ENCODE measurements at regions not wholly inside any gene's neighbourhood (a gene's known extent, or its start where the extent isn't known, plus 50 kb on each side); places are given as distances from the start of the nearest gene placed in this dataset.

GRCh38 chr1:232690285-232690935, 60.5 kb upstream of the SIPA1L2 start (continued):
- no peak for TF ChIP-seq FOSL2 (IDR thresholded peaks at IDR 0.05; ENCODE audit: borderline replicate concordance, low read depth)
- TF ChIP-seq TAF1 (IDR thresholded peaks at IDR 0.05; ENCODE audit: borderline replicate concordance, low read depth, low read length), result no peak
- no peak for TF ChIP-seq GATA2 (CRISPR knock-in tag; IDR thresholded peaks at IDR 0.05)
- no peak for TF ChIP-seq CTCF (IDR thresholded peaks at IDR 0.05)
- no peak for TF ChIP-seq MXI1 (IDR thresholded peaks at IDR 0.05; ENCODE audit: low read depth, low read length)
- no peak for TF ChIP-seq SMC3 (IDR thresholded peaks at IDR 0.05; ENCODE audit: low read depth, low read length)

- POLR2A ChIA-PET, result no interaction called here
These were observed 64.5 kb upstream of the SIPA1L2 start for GRCh38 chr1:232694475-232694874.

More at GRCh38 chr1:232694475-232694874, 64.5 kb upstream of the SIPA1L2 start:
- Histone ChIP-seq H3K27ac (ENCODE audit: low read depth in 2 of 2, low read length in 1 of 2) (no peak overlapping the region), H3F3A (replicated peaks; ENCODE audit: insufficient read depth) (no peaks in the 10 kb centered on the region), H3K9me2 (no peaks in the 10 kb centered on the region), H3K27me3 (ENCODE audit: insufficient read depth) (no peaks in the 10 kb centered on the region), H3K9ac (no peak overlapping the region), H3K36me3 (replicated peaks in 1 of 2; ENCODE audit: control insufficient read depth in 1 of 2, insufficient read depth in 2 of 2, low read length in 1 of 2) (no peaks in the 10 kb centered on the region), H3K4me2 (no peak overlapping the region), H3K4me3 (ENCODE audit: low read depth in 2 of 2, low read length in 1 of 2) (no peak overlapping the region), H3K4me1 (ENCODE audit: control insufficient read depth in 1 of 2, insufficient read depth in 2 of 2, low read depth in 1 of 2, low read length in 1 of 2) (no peaks in the 10 kb centered on the region), H3K79me2 (ENCODE audit: insufficient read depth) (no peaks in the 10 kb centered on the region), H2AFZ (ENCODE audit: low read depth) (no peak overlapping the region), H4K20me1 (ENCODE audit: insufficient read depth) (no peaks in the 10 kb centered on the region), H3K9me3 (no peaks in the 10 kb centered on the region)
- no peak for DNase-seq
- no peak for TF ChIP-seq EZH2phosphoT487 (IDR thresholded peaks at IDR 0.05; ENCODE audit: borderline replicate concordance, low read depth)
- TF ChIP-seq TEAD4 (IDR thresholded peaks at IDR 0.05; ENCODE audit: borderline replicate concordance, insufficient read depth), result no peak
- no peak for TF ChIP-seq USF1 (IDR thresholded peaks at IDR 0.05; ENCODE audit: borderline replicate concordance, low read depth)
- no peak for TF ChIP-seq RFX5 (IDR thresholded peaks at IDR 0.05; ENCODE audit: low read length)
- TF ChIP-seq GATA2 (CRISPR knock-in tag; IDR thresholded peaks at IDR 0.05), result no peak
- TF ChIP-seq TAF1 (IDR thresholded peaks at IDR 0.05; ENCODE audit: borderline replicate concordance, low read depth, low read length), result no peak
- TF ChIP-seq MXI1 (IDR thresholded peaks at IDR 0.05; ENCODE audit: low read depth, low read length), result no peak
- TF ChIP-seq USF2 (IDR thresholded peaks at IDR 0.05; ENCODE audit: borderline replicate concordance, low read depth, low read length), result no peak
- no peak for TF ChIP-seq ZBTB33 (IDR thresholded peaks at IDR 0.05; ENCODE audit: borderline replicate concordance, low read depth)
- no peak for TF ChIP-seq FOXM1 (IDR thresholded peaks at IDR 0.05; ENCODE audit: low read depth)
- no peak for TF ChIP-seq MAX (IDR thresholded peaks at IDR 0.05; ENCODE audit: low read depth)
- CTCF ChIA-PET, result no interaction called here
- WGBS (ENCODE audit: low lambda C conversion rate), result 54% methylated on average over 10 of the region's 10 CpGs
